GM12875 (cell line): ENCODE measurements at regions not wholly inside any gene's neighbourhood (a gene's known extent, or its start where the extent isn't known, plus 50 kb on each side); places are given as distances from the start of the nearest gene placed in this dataset.

Source experiments
- H3K4me3 ChIP-seq: one replicate; pipeline ENCODE4 v1.5.1; 2011; ENCODE audit warnings: low read depth, low read length, control low read depth
- TF ChIP-seq, protein P1 (sequence below): IDR thresholded peaks from 2 replicates; pipeline ENCODE4 v1.5.1; 2011; ENCODE audit warnings: low read depth, mild to moderate bottlenecking, control low read depth, inconsistent platforms, low read length, moderate library complexity, borderline replicate concordance; ENCODE audit not compliant: insufficient read depth

DNA sequence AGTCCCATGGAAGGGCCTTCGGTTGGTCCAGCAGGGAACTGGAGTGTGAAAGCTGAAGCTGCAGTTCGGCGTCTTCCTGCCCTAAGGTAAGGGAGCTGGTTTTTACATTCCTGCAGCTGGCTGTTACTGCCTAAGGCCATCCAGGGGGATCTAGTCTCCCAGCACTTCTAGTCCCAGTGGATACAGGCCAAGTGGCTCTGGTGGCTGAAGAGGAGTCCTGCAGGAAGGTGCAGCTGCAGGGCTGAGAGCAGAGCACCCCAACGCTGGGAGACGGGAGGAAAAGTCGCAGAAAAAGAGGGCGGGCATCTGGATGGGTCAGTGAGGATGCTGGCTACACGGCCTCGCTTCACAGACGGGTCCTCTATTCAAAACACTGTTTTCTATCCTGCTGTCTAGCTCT lies 225.0 kb upstream of the HS6ST1 start:
- no peak overlapping the region for H3K4me3 ChIP-seq

DNA sequence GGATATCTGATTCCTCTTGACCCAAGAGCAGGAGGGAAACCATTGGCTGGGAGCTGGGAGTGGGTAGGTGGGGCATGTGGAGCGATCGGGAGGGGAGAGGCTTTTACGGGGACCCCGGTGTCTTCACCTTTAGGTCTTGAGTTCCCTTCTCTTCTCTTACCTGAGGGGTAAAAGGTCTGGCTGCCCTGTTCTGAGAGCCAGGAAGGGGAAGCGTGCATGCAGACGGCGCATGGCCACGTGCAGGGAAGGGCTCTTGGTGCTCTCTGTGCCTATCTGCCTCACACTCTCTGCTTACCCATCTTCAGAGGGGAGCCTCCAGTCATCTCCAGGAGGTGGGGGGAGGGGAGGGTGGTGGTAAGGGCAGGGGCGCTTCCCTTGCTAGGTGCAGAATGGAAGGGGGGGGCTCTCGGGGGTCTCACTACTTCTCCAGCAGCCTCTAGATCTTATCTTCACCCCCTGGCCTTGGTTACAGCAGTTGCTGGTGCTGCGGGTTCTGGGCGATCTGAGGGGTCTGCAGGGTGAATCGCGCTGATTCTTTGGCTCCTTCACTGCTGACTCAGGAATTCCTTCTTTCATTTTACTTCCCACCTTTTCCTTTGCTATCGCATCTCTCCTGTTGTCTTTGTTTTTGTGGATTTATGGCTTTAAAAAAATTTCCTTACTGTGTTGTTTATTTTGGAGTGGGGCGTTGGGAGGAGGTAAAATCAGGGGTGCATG lies 225.8 kb upstream of the HS6ST1 start:
- TF ChIP-seq, protein P1, sequence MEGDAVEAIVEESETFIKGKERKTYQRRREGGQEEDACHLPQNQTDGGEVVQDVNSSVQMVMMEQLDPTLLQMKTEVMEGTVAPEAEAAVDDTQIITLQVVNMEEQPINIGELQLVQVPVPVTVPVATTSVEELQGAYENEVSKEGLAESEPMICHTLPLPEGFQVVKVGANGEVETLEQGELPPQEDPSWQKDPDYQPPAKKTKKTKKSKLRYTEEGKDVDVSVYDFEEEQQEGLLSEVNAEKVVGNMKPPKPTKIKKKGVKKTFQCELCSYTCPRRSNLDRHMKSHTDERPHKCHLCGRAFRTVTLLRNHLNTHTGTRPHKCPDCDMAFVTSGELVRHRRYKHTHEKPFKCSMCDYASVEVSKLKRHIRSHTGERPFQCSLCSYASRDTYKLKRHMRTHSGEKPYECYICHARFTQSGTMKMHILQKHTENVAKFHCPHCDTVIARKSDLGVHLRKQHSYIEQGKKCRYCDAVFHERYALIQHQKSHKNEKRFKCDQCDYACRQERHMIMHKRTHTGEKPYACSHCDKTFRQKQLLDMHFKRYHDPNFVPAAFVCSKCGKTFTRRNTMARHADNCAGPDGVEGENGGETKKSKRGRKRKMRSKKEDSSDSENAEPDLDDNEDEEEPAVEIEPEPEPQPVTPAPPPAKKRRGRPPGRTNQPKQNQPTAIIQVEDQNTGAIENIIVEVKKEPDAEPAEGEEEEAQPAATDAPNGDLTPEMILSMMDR, result no peak
- H3K4me3 ChIP-seq, result no peak overlapping the region

More for the DNA sequence above, 225.0 kb upstream of the HS6ST1 start:
- TF ChIP-seq, protein P1, result no peak

DNA sequence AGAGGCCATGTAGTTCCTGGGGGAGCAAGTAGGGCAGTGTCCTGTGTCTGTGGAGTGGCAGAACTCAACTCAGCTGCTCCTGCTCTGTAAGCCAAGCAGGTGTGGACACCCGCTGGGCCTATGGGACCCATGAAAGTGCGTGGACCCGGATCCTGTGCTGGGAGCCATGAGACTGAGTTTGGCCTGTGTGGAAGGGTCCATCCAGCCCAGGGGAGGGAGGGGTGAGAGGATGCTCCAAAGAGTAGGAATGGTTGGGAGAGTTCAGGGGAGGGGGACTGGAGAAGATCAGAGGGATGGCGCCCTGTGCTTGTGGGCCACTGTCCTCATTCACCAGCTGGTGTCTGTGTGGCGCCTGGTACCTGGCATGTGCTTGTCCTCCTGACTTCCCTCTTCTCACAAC lies 226.4 kb upstream of the HS6ST1 start:
- TF ChIP-seq, protein P1, result no peak
- no peak overlapping the region for H3K4me3 ChIP-seq

DNA sequence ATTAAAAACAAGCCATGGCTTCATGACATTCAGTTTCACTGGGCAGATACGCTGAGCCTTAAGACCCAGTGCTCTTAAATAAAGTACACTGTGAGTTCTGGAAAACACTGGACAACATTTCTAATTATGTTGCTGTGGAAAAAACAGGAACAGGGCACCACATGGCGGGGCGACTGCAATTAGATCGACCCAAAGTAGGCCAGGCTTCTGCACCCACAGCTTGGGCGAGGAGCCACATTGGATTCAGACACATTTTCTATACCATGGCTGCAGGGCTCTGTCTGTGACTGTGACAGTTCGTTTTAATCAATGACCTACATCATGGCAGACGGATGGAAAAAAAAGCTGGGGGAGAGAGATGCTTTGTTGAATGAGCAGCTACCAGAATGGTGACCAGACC lies 227.2 kb upstream of the HS6ST1 start:
- H3K4me3 ChIP-seq, result no peak overlapping the region
- TF ChIP-seq, protein P1, result no peak

DNA sequence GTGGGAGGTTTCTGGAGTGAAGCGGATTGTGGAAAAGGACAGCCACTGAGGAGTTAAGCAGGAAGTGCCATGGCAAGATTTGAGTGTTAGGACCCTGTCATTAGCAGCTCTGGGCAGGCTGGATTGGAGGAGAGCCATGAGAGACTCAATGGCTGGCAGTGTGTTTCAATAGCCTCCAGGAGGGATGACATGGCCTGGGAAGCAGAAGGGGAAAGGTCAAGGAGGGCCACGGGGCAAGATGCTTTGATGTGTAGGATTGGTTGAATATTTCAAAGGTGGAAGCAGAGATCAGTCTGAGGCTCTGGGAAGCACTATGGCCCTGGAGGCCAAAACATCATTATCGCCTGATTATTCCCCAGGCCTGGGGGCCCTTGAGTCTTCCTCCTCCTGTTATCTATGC lies 229.0 kb upstream of the HS6ST1 start:
- TF ChIP-seq, protein P1, result no peak

DNA sequence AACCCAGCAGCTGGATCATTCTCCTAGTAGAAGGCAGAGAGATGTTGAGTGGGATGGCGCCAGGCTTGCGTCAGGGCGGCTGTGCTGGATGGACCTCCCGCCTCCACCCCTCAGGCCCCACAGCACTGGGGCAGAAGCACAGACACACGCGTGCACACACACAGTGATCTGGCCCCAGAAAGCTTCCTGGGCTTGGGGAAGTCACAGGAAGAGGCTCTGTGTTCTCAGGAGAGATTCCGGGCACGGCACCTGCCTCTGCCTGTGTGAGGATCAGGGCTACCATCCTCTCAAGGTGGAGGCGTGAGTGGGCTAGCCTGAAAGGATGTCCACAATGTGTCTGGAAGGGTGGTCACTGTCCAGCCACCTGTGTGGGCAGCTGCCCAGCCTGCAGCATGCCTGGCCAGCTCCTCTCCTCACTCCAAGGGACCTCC lies 229.8 kb upstream of the HS6ST1 start:
- TF ChIP-seq, protein P1, result no peak
- H3K4me3 ChIP-seq, result no peak overlapping the region

More for the DNA sequence above, 229.0 kb upstream of the HS6ST1 start:
- H3K4me3 ChIP-seq, result no peak overlapping the region

DNA sequence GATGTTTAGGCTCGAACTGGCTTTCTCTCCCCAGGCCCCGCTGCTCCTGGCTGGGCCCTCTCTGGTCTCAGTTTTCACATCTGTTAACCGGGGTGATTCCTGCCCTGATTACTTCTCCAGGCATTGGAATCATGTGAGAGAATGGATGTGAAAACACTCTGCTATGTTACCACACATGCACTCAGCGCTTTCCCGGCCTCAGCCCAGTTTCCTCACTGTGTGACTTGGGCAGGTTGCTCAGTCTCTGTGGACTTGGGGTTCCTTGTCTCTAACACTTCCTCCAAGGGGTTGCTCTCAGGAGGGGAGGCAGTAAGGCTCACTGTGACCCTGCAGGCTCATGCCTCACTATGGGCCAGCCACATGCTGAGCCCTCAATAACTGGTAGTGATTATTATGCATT lies 230.4 kb upstream of the HS6ST1 start:
- no peak overlapping the region for H3K4me3 ChIP-seq
- TF ChIP-seq, protein P1, result no peak
